T-helper 17 cell (primary cell): ENCODE measurements at regions not wholly inside any gene's neighbourhood (a gene's known extent, or its start where the extent isn't known, plus 50 kb on each side); places are given as distances from the start of the nearest gene placed in this dataset.

Source experiments
- ATAC-seq: fragments of 150-1000 bp; cut with Tn5 transposase; 2 replicates; pipeline ENCODE4 v1.10.0; 2021; ENCODE audit warnings: mild to moderate bottlenecking, moderate library complexity
- DNase-seq, 3 donors: peaks; one replicate each; pipeline versions ENCODE4 v3.0.0 to v3.0.0-alpha.2; 2020 to 2021
- H3K9me3 ChIP-seq: one replicate; pipeline ENCODE4 v1.7.0; 2013; ENCODE audit warnings: low read length, mild to moderate bottlenecking; ENCODE audit not compliant: control insufficient read depth, poor library complexity, severe bottlenecking
- H3K27ac Mint-ChIP-seq: one replicate; pipeline ENCODE4 v1.8.0; 2022; ENCODE audit warnings: mild to moderate bottlenecking, moderate library complexity, mixed read lengths
- H3K27me3 Mint-ChIP-seq: one replicate; pipeline ENCODE4 v1.8.0; 2022; ENCODE audit warnings: mixed read lengths
- H3K36me3 Mint-ChIP-seq: one replicate; pipeline ENCODE4 v1.8.0; 2022; ENCODE audit warnings: low read depth, mixed read lengths
- H3K4me1 Mint-ChIP-seq: one replicate; pipeline ENCODE4 v1.8.0; 2022; ENCODE audit warnings: mild to moderate bottlenecking, mixed read lengths
- H3K4me3 Mint-ChIP-seq: one replicate; pipeline ENCODE4 v1.8.0; 2022; ENCODE audit warnings: mild to moderate bottlenecking, moderate library complexity, mixed read lengths

- ATAC-seq (no peak), DNase-seq (no peak)
- H3K27ac Mint-ChIP-seq, result no peak overlapping the region
- no peaks in the 10 kb centered on the region for H3K36me3 Mint-ChIP-seq
- H3K27me3 Mint-ChIP-seq, result peaks cover 19% of the 10 kb centered on the region
- no peaks in the 10 kb centered on the region for H3K9me3 ChIP-seq
- H3K4me3 Mint-ChIP-seq, result no peak overlapping the region
- no peaks in the 10 kb centered on the region for H3K4me1 Mint-ChIP-seq
These were observed 54.2 kb upstream of the ZNF267 start for GRCh38 chr16:31819386-31819785.

- Mint-ChIP-seq H3K27ac (no peak overlapping the region), H3K27me3 (peaks cover 19% of the 10 kb centered on the region), H3K4me3 (no peak overlapping the region), H3K36me3 (no peaks in the 10 kb centered on the region), H3K4me1 (no peaks in the 10 kb centered on the region)
- no peaks in the 10 kb centered on the region for H3K9me3 ChIP-seq
- DNase-seq, result no peak
- no peak for ATAC-seq
These were observed 53.7 kb upstream of the ZNF267 start for GRCh38 chr16:31819948-31820347.
